ENCODE measurements at regions not wholly inside any gene's neighbourhood (a gene's known extent, or its start where the extent isn't known, plus 50 kb on each side); places are given as distances from the start of the nearest gene placed in this dataset.

DNA sequence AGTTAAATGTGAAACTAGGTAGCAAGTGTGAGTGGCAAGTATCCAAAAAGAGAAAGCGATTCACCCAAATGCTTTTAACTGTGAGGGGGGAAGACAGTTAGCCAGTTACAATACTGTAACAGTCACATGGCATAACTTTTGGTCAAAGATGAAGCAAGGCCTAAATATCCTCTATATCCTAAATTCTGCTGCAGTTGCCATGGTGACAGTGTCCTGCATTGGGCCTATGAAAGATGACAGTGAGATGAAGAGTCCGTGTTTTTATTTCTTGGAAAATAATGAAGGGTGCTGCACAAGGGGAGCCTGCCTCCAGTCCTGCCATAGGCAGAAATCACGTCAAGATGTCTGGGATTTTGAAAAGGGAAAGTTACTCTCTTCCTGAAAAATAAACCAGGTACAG is 534.6 kb downstream of the NTRK2 start:
- TF ChIP-seq CTCF (IDR thresholded peaks at IDR 0.05) (no peak), EZH2 (IDR thresholded peaks at IDR 0.05; ENCODE audit: borderline replicate concordance, insufficient read depth, low read depth, low read length, poor library complexity, severe bottlenecking) (no peak)

Data from B cell (primary cell).